Activated CD8-positive, alpha-beta T cell treated with anti-CD3 and anti-CD28 coated beads for 36 hours (primary cell): ENCODE measurements at regions not wholly inside any gene's neighbourhood (a gene's known extent, or its start where the extent isn't known, plus 50 kb on each side); places are given as distances from the start of the nearest gene placed in this dataset.
A peak's percentile ranks its signal among the peaks of the same experiment; 100 is the strongest.
"Not testable (repeated sequence)": the region's sequence is repeated elsewhere in the genome, so short reads cannot be mapped to it uniquely, and the experiment has no call there.

Source experiments
- ATAC-seq: fragments of 200-7000 bp; cut with Tn5 transposase; one replicate; pipeline ENCODE4 v1.10.0; 2021; ENCODE audit warnings: mild to moderate bottlenecking, moderate library complexity
- CTCF ChIA-PET: fragments of 350-600 bp; sonication (Branson Sonifier 250); formaldehyde crosslinking; loops from one replicate; lab custom pipeline; 2021; ENCODE audit warnings: antibody characterized with exemption; lab: Charles Lee
- POLR2A ChIA-PET: fragments of 350-600 bp; sonication (Branson Sonifier 250); formaldehyde crosslinking; loops from one replicate; lab custom pipeline; 2021; ENCODE audit warnings: antibody characterized with exemption; lab: Charles Lee
- DNase-seq: peaks from one replicate; pipeline ENCODE4 v3.0.0-alpha.2; 2020
- H3K27ac Mint-ChIP-seq: one replicate; pipeline ENCODE4 v1.8.0; 2021; ENCODE audit warnings: mild to moderate bottlenecking, mixed read lengths
- H3K27me3 Mint-ChIP-seq: one replicate; pipeline ENCODE4 v1.8.0; 2021; ENCODE audit warnings: mixed read lengths
- H3K36me3 Mint-ChIP-seq: one replicate; pipeline ENCODE4 v1.8.0; 2021; ENCODE audit warnings: low read depth, mixed read lengths
- H3K4me1 Mint-ChIP-seq: one replicate; pipeline ENCODE4 v1.8.0; 2021; ENCODE audit warnings: low read depth, mixed read lengths
- H3K4me3 Mint-ChIP-seq: one replicate; pipeline ENCODE4 v1.8.0; 2021; ENCODE audit warnings: mild to moderate bottlenecking, moderate library complexity, mixed read lengths
- H3K9me3 Mint-ChIP-seq: one replicate; pipeline ENCODE4 v1.8.0; 2021; ENCODE audit warnings: mixed read lengths
- CTCF ChIP-seq: fragments of 200-600 bp; IDR thresholded peaks from one replicate; pipeline ENCODE4 v1.8.0; 2022; ENCODE audit warnings: antibody characterized with exemption, mild to moderate bottlenecking
- intact Hi-C: fragments of 100-400 bp; cut with micrococcal nuclease; formaldehyde crosslinking; loops from one replicate; pipeline ENCODE4 v1.10.0; 2022

DNA sequence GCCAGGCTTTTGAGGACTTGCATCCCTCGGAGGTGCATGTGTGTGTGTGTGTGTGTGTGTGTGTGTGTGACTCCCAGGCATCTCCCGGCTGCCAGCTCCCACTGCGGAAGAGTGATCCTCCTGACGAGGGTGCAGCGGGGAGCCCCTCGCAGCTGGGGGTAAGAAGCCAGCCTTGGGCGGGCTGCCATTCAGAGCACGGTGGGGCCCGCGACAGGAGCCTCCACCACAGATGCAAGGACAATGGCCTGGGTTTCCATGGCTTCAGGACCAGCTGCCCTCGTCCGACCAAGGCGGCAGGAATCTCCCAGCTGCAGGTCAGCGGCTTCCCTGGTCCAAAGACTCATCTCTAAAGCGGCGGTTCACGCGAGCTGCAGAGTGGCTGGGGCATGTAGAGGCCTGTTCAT, 908.5 kb downstream of the BRD1 start:
- Mint-ChIP-seq H3K9me3 (peaks cover 5% of the 10 kb centered on the region), H3K27me3 (peaks cover 49% of the 10 kb centered on the region), H3K4me1 (no peaks in the 10 kb centered on the region), H3K36me3 (no peaks in the 10 kb centered on the region), H3K4me3 (no peak overlapping the region), H3K27ac (no peak overlapping the region)
- TF ChIP-seq CTCF, result no peak
- DNase-seq, result no peak
- POLR2A ChIA-PET, result no interaction called here
- CTCF ChIA-PET, result no interaction called here
- ATAC-seq, result no peak
- intact Hi-C loops, result no loop called here

GRCh38 chr22:48918585-48919186, 909.0 kb downstream of the BRD1 start:
- TF ChIP-seq CTCF, result no peak
- H3K27me3 Mint-ChIP-seq, result peaks cover 46% of the 10 kb centered on the region
- H3K4me1 Mint-ChIP-seq, result no peaks in the 10 kb centered on the region
- intact Hi-C loops, result no loop called here
- ATAC-seq (no peak), DNase-seq (no peak)
- H3K9me3 Mint-ChIP-seq, result peaks cover 5% of the 10 kb centered on the region
- CTCF ChIA-PET, result no interaction called here
- no peak overlapping the region for H3K4me3 Mint-ChIP-seq
- no peaks in the 10 kb centered on the region for H3K36me3 Mint-ChIP-seq
- POLR2A ChIA-PET, result no interaction called here
- no peak overlapping the region for H3K27ac Mint-ChIP-seq

GRCh38 chr22:48912356-48913066, 915.2 kb downstream of the BRD1 start:
- CTCF ChIA-PET, H3K4me3 Mint-ChIP-seq, H3K27ac Mint-ChIP-seq, ATAC-seq, H3K36me3 Mint-ChIP-seq, H3K9me3 Mint-ChIP-seq, intact Hi-C loops, POLR2A ChIA-PET: not testable (repeated sequence)
- peaks cover 12% of the 10 kb centered on the region for H3K4me1 Mint-ChIP-seq
- DNase-seq, result peak; percentile 9
- peaks cover 31% of the 10 kb centered on the region for H3K27me3 Mint-ChIP-seq

DNA sequence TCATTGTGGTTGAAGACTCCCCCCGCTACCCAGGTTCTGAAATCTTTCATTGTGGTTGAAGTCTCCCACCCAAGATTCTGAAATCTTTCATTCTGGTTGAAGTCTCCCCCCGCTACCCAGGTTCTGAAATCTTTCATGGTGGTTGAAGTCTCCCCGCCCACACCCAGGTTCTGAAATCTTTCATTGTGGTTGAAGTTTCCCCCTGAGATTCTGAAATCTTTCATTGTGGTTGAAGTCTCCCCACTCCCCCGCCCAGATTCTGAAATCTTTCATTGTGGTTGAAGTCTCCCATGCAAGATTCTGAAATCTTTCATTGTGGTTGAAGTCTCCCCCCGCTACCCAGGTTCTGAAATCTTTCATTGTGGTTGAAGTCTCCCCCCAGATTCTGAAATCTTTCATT, 916.0 kb downstream of the BRD1 start:
- H3K9me3 Mint-ChIP-seq, H3K27ac Mint-ChIP-seq, H3K36me3 Mint-ChIP-seq, intact Hi-C loops, CTCF ChIA-PET, H3K4me3 Mint-ChIP-seq, ATAC-seq, POLR2A ChIA-PET: not testable (repeated sequence)
- DNase-seq, result peak; percentile 46
- Mint-ChIP-seq H3K27me3 (peaks cover 32% of the 10 kb centered on the region), H3K4me1 (peaks cover 12% of the 10 kb centered on the region)

DNA sequence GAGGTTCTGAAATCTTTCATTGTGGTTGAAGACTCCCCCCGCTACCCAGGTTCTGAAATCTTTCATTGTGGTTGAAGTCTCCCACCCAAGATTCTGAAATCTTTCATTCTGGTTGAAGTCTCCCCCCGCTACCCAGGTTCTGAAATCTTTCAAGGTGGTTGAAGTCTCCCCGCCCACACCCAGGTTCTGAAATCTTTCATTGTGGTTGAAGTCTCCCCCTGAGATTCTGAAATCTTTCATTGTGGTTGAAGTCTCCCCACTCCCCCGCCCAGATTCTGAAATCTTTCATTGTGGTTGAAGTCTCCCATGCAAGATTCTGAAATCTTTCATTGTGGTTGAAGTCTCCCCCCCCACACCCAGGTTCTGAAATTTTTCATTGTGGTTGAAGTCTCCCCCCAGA, 916.6 kb downstream of the BRD1 start:
- peak; percentile 6 for DNase-seq
- H3K4me3 Mint-ChIP-seq, H3K9me3 Mint-ChIP-seq, POLR2A ChIA-PET, CTCF ChIA-PET, H3K36me3 Mint-ChIP-seq, ATAC-seq, H3K27ac Mint-ChIP-seq, intact Hi-C loops: not testable (repeated sequence)
- peaks cover 35% of the 10 kb centered on the region for H3K27me3 Mint-ChIP-seq
- peaks cover 12% of the 10 kb centered on the region for H3K4me1 Mint-ChIP-seq

- peaks cover 30% of the 10 kb centered on the region for H3K27me3 Mint-ChIP-seq
- CTCF ChIA-PET, result no interaction called here
- DNase-seq, result no peak
These were observed 919.1 kb downstream of the BRD1 start for GRCh38 chr22:48908547-48908946.

More at GRCh38 chr22:48908547-48908946, 919.1 kb downstream of the BRD1 start:
- H3K36me3 Mint-ChIP-seq, result no peaks in the 10 kb centered on the region
- no peaks in the 10 kb centered on the region for H3K9me3 Mint-ChIP-seq
- no peak for TF ChIP-seq CTCF
- peaks cover 12% of the 10 kb centered on the region for H3K4me1 Mint-ChIP-seq
- no peak overlapping the region for H3K4me3 Mint-ChIP-seq
- intact Hi-C loops, result no loop called here
- no peak overlapping the region for H3K27ac Mint-ChIP-seq
- no peak for ATAC-seq
- POLR2A ChIA-PET, result no interaction called here
